Kidney capillary endothelial cell (primary cell): ENCODE measurements at regions not wholly inside any gene's neighbourhood (a gene's known extent, or its start where the extent isn't known, plus 50 kb on each side); places are given as distances from the start of the nearest gene placed in this dataset.
"Not testable (repeated sequence)": the region's sequence is repeated elsewhere in the genome, so short reads cannot be mapped to it uniquely, and the experiment has no call there.

Experiments used
- DNase-seq: peaks from one replicate; pipeline ENCODE4 v3.0.0-alpha.2; 2018; ENCODE audit warnings: low spot score

GRCh38 chr4:17010426-17011087 lies 112.1 kb upstream of the LDB2 start:
- DNase-seq: no peak

GRCh38 chr4:17009871-17010367 lies 111.5 kb upstream of the LDB2 start:
- no peak for DNase-seq

- DNase-seq: no peak
Observed at GRCh38 chr4:17008834-17009345, 110.4 kb upstream of the LDB2 start.

- DNase-seq: not testable (repeated sequence)
Observed at GRCh38 chr4:17003606-17004392, 105.4 kb upstream of the LDB2 start.

- DNase-seq: no peak
Observed at GRCh38 chr4:16995451-16995850, 97.0 kb upstream of the LDB2 start.

- no peak for DNase-seq
Observed at GRCh38 chr4:16993956-16994840, 95.8 kb upstream of the LDB2 start.

GRCh38 chr4:16992566-16993225 lies 94.3 kb upstream of the LDB2 start:
- DNase-seq: no peak

GRCh38 chr4:16991450-16991849 lies 93.0 kb upstream of the LDB2 start:
- no peak for DNase-seq

GRCh38 chr4:16989371-16989770 lies 90.9 kb upstream of the LDB2 start:
- no peak for DNase-seq

- DNase-seq: no peak
Observed at GRCh38 chr4:16988814-16989213, 90.4 kb upstream of the LDB2 start.

GRCh38 chr4:16977081-16977480 lies 78.6 kb upstream of the LDB2 start:
- DNase-seq: no peak

- DNase-seq: no peak
Observed at GRCh38 chr4:16969696-16970135, 71.3 kb upstream of the LDB2 start.

GRCh38 chr4:16967722-16968121 lies 69.3 kb upstream of the LDB2 start:
- DNase-seq: no peak

- no peak for DNase-seq
Observed at GRCh38 chr4:16959305-16959704, 60.9 kb upstream of the LDB2 start.

GRCh38 chr4:16952896-16953630 lies 54.6 kb upstream of the LDB2 start:
- no peak for DNase-seq

GRCh38 chr4:16952462-16952871 lies 54.0 kb upstream of the LDB2 start:
- no peak for DNase-seq
